ENCODE measurements at regions not wholly inside any gene's neighbourhood (a gene's known extent, or its start where the extent isn't known, plus 50 kb on each side); places are given as distances from the start of the nearest gene placed in this dataset.

DNA sequence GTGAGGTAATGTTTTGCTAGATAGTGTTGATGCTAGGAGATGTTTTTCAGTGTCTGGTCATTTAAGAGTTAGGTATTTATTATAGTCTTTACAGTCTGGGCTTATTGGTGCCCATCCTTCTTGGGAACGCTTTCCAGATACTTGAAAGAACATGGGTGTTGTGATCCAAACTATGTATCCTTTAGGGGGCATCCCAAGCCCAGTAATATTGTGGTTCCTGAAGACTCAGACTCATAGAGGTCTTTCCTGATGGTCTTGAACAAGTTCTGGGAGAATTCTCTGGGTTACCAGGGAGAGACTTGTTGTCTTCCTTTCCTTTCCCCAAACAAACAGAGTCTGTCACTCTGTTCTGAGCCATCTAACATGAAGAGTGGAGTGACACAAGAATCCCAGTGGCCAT lies 99.7 kb upstream of the LRRC3B start:
- no peak for DNase-seq (ENCODE audit: low spot score)

DNA sequence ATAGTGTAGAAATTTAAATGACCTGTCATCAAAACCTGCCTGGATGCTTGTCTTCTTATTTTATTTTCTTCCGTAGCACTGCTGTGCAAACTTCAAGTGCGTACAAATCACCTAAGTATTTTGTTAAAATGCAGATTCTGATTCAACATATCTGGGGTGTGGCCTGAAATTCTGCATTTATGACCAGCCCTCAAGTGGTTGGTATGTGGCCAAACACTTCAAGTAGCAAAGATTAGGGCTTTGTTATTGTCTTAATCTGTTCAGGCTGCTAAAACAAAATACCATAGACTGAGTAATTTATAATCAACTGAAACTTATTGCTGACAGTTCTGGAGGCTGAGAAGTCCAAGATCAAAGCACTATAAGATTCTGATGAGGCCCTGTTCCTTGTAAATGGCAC lies 97.6 kb upstream of the LRRC3B start:
- no peak for DNase-seq (ENCODE audit: low spot score)

DNA sequence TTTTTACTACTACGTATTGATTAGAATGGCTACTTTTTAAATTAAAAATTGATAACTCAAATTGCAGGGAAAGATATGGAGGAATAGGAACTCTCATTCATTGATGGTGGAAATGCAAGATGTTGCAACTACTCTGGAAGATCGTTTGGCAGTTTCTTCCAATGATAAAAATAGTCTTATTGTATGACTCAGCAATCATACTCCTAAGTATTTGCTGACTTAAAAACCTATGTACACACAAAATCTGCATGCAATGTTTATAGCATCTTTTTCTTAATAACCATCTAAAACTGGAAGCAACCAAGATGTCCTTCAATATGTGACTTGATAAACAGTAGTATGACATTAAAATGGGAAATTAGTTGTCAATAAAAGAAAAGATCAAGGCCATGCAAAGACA lies 87.4 kb upstream of the LRRC3B start:
- DNase-seq (ENCODE audit: low spot score) = no peak

DNA sequence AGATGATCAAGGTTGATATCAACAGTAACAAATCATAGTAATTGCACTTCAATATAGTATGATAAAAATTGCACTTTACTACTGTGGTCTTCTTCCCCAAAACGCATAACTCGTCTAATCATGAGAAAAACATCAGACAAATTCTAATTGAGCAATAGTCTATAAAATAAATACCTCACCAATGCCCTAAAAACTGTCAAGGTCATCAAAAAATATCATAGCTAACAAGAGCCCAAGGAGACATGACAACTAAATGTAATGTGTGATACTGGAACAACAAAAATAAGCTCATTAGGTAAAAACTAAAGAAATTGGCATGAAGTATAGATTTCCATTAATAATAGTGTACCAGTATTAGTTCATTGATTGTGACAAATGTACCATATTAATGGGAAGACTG lies 85.6 kb upstream of the LRRC3B start:
- no peak for DNase-seq (ENCODE audit: low spot score)

DNA sequence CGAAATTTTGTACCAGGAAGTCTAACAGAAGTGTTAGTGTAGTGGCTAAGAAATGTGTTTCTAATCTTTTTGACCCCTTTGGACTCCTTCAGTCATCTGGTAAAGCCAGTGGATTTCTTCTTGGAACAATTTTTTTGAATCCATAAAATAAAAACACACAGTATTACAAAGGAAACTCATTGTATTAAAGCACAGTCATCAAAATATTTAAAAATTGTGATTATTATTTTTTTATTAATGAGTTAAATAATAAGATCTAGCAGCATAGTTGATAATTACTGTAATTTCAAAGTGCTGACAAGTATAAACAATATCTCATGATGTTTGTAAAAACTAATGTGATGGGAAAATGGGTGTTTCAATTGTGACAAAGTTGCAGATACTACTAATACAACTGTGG lies 72.2 kb upstream of the LRRC3B start:
- no peak for DNase-seq (ENCODE audit: low spot score)

DNA sequence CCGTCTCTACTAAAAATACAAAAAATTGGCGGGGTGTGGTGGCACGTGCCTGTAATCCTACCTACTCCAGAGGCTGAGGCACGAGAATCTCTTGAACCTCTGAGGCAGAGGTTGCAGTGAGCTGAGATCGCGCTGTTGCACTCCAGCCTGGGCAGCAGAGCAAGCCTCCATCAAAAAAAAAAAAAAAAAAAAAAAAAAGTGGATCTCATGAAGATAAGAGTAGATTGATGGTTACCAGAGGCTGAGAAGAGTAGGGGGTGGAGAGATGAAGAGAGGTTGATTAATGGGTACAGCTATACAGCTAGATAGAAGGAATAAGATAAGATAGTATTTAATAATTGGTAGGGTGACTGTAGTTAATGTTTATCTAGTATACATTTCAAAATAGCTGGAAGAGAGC lies 65.9 kb upstream of the LRRC3B start:
- DNase-seq (ENCODE audit: low spot score) = no peak

DNA sequence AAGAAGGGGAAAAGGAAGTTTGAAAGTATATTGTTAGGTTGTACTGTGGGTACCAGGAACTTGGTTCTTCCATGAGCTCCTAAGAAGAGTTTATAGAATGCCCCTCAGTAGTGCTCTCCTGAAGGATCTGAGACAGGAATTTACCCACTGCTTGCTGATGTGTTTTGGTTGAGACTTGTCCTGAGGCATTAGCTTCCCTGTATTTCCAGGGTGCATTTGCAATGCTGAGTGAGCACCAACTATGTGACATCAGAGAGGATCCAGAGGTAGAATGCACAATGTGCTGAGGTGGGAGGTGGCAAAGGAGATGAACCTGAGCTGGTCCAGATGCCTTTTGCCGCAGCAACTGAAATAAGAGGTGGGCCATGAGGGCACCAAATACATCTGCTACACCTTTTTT lies 64.3 kb upstream of the LRRC3B start:
- DNase-seq (ENCODE audit: low spot score) = no peak

DNA sequence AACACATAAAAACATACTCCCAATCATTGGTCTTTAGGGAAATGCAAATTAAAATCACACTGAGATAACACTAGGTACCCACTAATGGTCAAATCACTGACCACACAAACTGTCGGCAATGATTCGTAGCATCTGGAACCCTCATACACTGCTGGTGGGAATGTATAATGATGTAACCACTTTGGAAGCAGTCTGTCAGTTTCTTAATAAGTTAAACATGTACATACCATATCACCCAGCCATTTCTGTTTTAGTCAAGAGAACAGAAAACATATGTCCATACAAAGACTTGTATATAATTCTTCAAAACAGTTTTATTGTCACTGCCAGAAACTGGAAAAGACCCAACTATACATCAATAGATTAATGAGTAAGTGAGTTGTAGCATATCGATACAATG lies 63.3 kb upstream of the LRRC3B start:
- DNase-seq (ENCODE audit: low spot score) = no peak

DNA sequence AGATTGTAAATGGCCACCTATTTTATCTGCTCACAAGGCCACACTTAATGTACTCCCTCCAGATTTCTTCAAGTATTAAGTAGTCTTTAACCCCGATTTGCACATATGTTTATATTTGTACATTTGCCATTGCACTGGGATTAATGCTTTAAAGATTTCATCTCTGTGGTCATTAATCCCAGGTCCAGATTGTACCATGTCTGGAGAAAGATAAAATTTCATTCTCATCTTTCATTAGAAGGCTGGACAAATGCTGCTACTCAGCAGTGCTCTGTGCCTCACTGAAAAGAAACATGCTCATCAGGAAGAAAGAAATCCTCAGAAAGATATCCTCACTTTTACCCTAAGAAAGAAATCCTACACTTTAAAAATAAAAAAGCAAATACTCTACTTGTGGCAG lies 62.5 kb upstream of the LRRC3B start:
- no peak for DNase-seq (ENCODE audit: low spot score)

DNA sequence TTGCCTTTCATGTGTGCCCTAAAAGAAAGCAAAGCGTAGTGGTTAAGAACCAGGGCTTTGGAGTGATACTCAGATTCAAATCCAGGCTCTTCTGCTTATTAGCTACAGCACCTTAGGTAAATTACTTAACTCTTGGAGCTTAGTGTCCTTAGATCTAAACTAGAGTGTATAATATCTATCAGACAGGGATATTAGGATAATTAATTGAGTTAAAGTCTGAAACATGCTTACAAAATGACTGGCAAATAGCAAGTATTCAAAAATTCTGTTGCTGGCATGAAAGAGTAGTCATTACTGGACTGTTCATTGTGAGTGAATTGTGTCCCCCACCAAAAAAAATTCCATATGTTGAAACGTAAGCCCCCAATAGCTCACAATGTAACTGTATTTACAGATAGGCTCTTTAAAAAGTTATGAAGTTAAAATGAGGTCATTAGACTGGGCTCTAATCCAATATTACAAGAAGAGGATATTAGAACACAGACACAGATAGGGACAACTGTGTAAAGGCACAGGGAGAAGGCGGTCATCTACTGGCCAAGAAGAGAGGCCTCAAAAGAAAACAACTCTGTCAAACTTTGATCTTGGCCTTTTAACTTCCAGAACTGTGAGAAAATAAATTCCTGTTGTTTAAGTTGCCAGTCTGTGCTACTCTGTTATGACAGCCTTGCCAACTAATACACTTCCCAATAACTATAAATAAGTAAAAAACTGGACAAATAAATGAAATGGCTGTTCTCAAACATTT lies 60.4 kb upstream of the LRRC3B start:
- DNase-seq (ENCODE audit: low spot score) = no peak
